Type B pancreatic cell (in vitro differentiated cells): ENCODE measurements at regions not wholly inside any gene's neighbourhood (a gene's known extent, or its start where the extent isn't known, plus 50 kb on each side); places are given as distances from the start of the nearest gene placed in this dataset.
"Not testable (repeated sequence)": the region's sequence is repeated elsewhere in the genome, so short reads cannot be mapped to it uniquely, and the experiment has no call there.

Source experiments
- DNase-seq: peaks from one replicate; pipeline ENCODE4 v3.0.0; 2021; ENCODE audit warnings: mixed read lengths; ENCODE audit not compliant: unreplicated experiment; ENCODE audit errors: extremely low spot score
- H3K27ac Mint-ChIP-seq: 2 replicates; pipeline ENCODE4 v1.8.0; 2021; ENCODE audit warnings: mild to moderate bottlenecking, mixed read lengths
- H3K27me3 Mint-ChIP-seq: 2 replicates; pipeline ENCODE4 v1.8.0; 2021; ENCODE audit warnings: mixed read lengths
- H3K36me3 Mint-ChIP-seq: 2 replicates; pipeline ENCODE4 v1.8.0; 2021; ENCODE audit warnings: mixed read lengths
- H3K4me1 Mint-ChIP-seq: one replicate; pipeline ENCODE4 v1.8.0; 2021; ENCODE audit warnings: mixed read lengths; ENCODE audit not compliant: unreplicated experiment
- H3K4me3 Mint-ChIP-seq: 2 replicates; pipeline ENCODE4 v1.8.0; 2021; ENCODE audit warnings: mild to moderate bottlenecking, mixed read lengths
- H3K9me3 Mint-ChIP-seq: 2 replicates; pipeline ENCODE4 v1.8.0; 2021; ENCODE audit warnings: mixed read lengths
- CTCF ChIP-seq: fragments of 200-600 bp; sonication (generic); conservative IDR thresholded peaks from 2 replicates; pipeline ENCODE4 v1.5.0; 2021; ENCODE audit warnings: antibody characterized with exemption, mild to moderate bottlenecking

GRCh38 chr4:127015667-127016117, 617.1 kb upstream of the INTU start:
- Mint-ChIP-seq H3K36me3 (no peaks in the 10 kb centered on the region), H3K27ac (no peak overlapping the region), H3K9me3 (no peaks in the 10 kb centered on the region), H3K27me3 (no peaks in the 10 kb centered on the region), H3K4me1 (peaks cover 4% of the 10 kb centered on the region), H3K4me3 (no peak overlapping the region)
- TF ChIP-seq CTCF, result no peak
- DNase-seq, result no peak

DNA sequence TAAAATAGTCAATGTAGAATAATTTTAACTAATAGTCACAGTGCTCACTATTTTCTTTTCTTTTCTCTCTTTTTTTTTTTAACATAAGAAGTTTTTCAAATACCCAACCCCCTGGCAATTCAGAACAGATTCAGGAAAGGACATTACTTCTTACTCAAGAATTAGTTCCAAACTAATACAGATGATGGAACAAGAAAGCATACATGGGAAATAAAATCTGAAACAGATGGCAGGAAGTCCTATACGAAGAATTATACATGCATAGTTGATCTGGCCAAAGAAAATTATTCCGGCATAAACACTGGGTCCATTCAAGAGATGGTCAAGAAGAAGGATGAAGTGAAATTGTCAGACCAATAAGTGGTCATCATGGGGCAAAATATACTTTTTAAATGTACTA, 614.4 kb upstream of the INTU start:
- Mint-ChIP-seq H3K4me1 (peaks cover 4% of the 10 kb centered on the region), H3K9me3 (no peaks in the 10 kb centered on the region), H3K27ac (no peak overlapping the region), H3K4me3 (no peak overlapping the region), H3K36me3 (no peaks in the 10 kb centered on the region), H3K27me3 (no peaks in the 10 kb centered on the region)
- DNase-seq, result no peak
- TF ChIP-seq CTCF, result no peak

- H3K9me3 Mint-ChIP-seq, H3K36me3 Mint-ChIP-seq, H3K27ac Mint-ChIP-seq, H3K27me3 Mint-ChIP-seq, H3K4me1 Mint-ChIP-seq, DNase-seq, H3K4me3 Mint-ChIP-seq: not testable (repeated sequence)
Observed at GRCh38 chr4:127020831-127021230, 611.9 kb upstream of the INTU start.

GRCh38 chr4:127036296-127036695, 596.5 kb upstream of the INTU start:
- Mint-ChIP-seq H3K4me3 (no peak overlapping the region), H3K9me3 (peaks cover 14% of the 10 kb centered on the region), H3K4me1 (peaks cover 5% of the 10 kb centered on the region), H3K27ac (no peak overlapping the region), H3K36me3 (peaks cover 3% of the 10 kb centered on the region), H3K27me3 (no peaks in the 10 kb centered on the region)
- TF ChIP-seq CTCF, result no peak
- no peak for DNase-seq

- no peak for TF ChIP-seq CTCF
- Mint-ChIP-seq H3K4me1 (peaks cover 10% of the 10 kb centered on the region), H3K27ac (no peak overlapping the region), H3K27me3 (no peaks in the 10 kb centered on the region), H3K9me3 (no peaks in the 10 kb centered on the region), H3K36me3 (no peaks in the 10 kb centered on the region), H3K4me3 (no peak overlapping the region)
- DNase-seq, result no peak
Observed at GRCh38 chr4:127045861-127046260, 586.9 kb upstream of the INTU start.

DNA sequence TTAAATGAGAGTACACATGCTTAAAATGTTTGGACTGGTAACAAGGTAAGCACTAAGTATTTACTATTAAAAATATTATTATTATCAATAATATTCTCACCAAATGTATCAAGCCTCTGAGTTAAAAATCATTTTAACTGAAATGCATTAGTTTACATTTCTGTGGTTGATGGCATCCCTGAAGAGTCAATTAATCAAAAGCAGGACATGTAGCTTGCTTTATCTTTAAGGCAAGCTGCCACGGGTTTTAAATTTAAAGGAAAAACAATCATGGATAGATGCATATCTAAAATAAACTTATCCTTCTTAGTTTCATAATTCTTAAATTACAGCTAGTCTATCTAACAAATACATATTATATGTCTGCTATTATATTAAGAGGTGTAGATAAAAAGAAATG, 584.8 kb upstream of the INTU start:
- Mint-ChIP-seq H3K4me1 (peaks cover 10% of the 10 kb centered on the region), H3K36me3 (no peaks in the 10 kb centered on the region), H3K9me3 (no peaks in the 10 kb centered on the region), H3K27me3 (no peaks in the 10 kb centered on the region), H3K27ac (no peak overlapping the region), H3K4me3 (no peak overlapping the region)
- DNase-seq, result no peak
- no peak for TF ChIP-seq CTCF
